ENCODE measurements at regions not wholly inside any gene's neighbourhood (a gene's known extent, or its start where the extent isn't known, plus 50 kb on each side); places are given as distances from the start of the nearest gene placed in this dataset.
"Not testable (repeated sequence)": the region's sequence is repeated elsewhere in the genome, so short reads cannot be mapped to it uniquely, and the experiment has no call there.

DNA sequence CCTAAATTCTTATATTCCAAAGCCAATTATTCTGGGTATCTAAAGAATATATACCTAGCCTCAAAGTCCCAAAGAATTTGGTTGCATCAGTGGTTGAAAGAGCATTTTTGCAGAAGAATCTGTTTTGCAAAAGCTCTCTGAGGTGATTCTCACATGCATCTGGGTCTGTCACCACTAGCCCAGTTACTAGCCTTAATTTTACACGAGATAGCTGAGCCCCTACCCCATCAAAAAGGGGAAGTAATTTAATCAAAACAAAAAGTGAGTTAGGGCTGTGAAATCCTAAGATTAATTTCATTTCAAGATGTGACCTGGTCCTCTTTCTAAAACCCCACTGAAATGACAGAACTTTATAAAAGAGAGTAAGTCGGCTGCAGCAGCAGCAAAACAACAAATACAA, 53.7 kb upstream of the ZSCAN2 start:
- DNase-seq (ENCODE audit: low spot score) = not testable (repeated sequence)

DNA sequence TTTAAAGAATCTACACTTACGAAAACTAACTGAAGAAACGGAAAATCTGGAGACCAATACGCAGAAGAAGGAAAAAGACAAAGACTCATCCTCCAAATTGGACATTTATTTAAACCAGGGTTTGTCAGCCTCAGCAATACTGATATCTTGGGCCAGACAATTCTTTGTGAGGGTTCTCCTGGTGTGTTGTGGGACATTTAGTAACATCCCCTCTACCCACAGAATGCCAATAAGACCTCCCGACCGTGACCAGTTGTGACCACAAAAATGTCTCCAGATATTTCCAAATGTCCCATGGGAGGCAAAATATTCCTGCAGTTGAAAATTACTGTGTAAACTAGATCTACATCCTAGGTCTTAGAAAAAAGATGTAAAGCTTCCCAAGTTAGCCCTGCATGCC, 50.3 kb upstream of the ZSCAN2 start:
- not testable (repeated sequence) for DNase-seq (ENCODE audit: low spot score)
